HG02885 (cell line): ENCODE measurements at regions not wholly inside any gene's neighbourhood (a gene's known extent, or its start where the extent isn't known, plus 50 kb on each side); places are given as distances from the start of the nearest gene placed in this dataset.
"Not testable (repeated sequence)": the region's sequence is repeated elsewhere in the genome, so short reads cannot be mapped to it uniquely, and the experiment has no call there.

Source experiments
- ATAC-seq: cut with Tn5 transposase; IDR thresholded peaks from one replicate; pipeline ENCODE4 v1.9.1; 2021; ENCODE audit warnings: mild to moderate bottlenecking; ENCODE audit not compliant: unreplicated experiment, poor library complexity

DNA sequence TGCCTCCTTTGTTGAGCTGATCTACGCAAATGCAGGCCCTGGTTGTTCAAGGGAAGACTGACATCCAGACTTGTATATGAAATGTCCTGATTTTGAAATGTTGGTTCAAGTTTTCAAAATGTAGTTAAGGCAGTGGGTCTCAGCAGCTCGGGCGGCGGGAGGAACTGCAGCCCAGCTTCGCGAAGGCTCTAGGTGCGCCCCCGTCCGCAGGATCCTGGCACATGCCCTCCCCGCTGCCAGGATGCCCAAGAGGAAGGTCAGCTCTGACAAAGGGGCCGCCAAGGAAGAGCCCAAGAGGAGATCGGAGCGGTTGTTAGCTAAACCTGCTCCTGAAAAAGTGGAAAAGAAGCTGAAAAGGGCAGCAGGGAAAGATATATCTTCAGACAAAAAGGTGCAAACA is 1310.1 kb downstream of the ADGRL3 start:
- no peak for ATAC-seq

DNA sequence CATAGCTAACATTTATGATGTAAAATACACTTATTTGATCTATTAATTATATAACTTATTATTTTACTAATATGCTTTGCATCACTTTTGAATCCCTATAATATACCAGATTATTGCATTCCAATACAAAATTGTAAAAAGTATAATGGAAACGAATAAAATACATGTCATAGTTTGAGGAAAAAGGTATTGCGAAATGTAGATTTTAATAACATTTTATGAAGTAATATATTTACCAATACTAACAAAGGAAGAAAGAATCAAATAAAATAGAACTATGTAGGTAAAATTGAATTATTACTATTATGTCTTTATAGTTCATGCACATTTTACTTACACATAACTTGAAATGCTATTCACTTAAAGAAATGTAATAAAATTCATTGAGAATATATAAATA is 1300.2 kb downstream of the ADGRL3 start:
- no peak for ATAC-seq

DNA sequence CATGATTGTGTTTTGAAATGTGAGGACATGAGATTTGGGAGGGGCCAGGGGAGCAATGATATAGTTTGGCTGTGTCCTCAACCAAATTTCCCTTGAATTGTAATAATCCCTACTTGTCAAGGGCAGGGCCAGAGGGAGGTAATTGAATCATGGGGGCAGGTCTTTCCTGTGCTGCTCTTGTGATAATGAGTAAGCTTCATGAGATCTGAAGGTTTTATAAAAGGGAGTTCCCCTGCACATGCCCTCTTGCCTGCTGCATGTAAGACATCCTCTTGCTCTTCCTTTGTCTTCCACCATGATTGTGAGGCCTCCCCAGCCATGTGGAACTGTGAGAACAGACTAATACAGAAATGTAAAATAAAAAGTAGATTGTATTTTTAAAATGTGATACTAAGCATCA is 1294.9 kb downstream of the ADGRL3 start:
- no peak for ATAC-seq

DNA sequence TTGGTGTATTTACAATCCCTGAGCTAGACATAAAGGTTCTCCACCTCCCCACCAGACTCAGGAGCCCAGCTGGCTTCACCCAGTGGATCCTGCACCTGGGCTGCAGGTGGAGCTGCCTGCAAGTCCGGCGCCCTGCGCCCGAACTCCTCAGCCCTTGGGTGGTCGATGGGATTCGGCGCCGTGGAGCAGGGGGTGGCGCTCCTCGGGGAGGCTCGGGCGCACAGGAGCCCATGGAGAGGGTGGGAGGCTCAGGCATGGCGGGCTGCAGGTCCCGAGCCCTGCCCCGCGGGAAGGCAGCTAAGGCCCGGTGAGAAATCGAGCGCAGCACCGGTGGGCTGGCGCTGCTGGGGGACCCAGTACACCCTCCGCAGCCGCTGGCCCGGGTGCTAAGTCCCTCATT is 1291.6 kb downstream of the ADGRL3 start:
- not testable (repeated sequence) for ATAC-seq

DNA sequence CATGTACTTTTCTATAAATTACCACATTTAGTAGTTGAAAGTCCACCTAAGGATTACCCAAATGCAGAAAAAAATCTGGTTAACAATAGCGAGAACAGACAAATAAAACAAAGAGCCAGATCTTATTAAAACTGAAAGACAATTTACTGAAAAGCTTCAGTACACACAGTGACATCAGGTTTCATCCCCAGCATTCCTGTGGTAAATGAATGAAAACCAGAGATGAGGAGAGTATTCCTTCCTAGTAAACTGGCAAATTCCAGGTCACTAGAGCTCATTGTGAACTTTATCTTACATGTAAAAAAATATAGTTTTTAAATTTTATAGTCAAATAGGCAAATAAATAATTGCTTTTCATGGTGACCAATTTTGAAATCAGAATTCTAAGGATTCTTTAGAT is 1290.5 kb downstream of the ADGRL3 start:
- ATAC-seq: no peak

DNA sequence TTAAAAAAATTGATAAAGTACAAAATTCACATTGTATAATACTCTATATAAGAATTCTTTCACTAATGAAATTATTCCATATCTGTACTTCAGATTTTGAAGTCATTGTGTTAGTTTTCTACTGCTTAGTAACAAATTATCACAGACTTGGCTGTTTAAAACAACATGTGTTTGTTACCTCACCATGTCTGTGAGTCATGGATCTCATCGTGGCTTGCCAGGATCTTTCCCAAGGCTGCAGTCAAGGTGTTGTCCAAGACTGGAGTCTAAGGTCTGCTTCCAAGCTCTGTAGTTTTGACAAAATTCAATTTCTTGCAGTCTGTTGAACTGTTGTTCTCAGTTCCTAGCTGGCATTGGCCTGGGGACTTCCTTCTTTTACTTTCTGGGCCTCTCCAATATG is 1286.9 kb downstream of the ADGRL3 start:
- no peak for ATAC-seq

DNA sequence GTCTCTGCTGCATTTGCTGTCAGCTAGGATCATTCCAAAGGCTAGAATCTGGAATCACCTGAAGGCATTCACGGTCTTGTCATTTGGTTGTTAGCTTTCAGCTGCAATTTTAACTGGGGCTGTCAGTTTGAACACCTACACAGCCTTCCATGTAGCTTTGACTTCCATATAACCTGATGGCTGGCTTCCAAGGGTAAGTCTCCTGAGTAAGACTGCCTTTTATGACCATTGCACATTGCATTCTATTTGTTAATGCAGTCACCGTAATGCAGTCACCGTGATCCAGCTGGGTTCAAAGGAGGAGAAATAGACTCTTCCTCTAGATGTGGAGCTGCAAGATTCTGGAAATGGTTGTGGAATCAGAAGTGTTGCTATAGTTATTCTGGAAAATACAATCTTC is 1284.2 kb downstream of the ADGRL3 start:
- ATAC-seq: no peak

DNA sequence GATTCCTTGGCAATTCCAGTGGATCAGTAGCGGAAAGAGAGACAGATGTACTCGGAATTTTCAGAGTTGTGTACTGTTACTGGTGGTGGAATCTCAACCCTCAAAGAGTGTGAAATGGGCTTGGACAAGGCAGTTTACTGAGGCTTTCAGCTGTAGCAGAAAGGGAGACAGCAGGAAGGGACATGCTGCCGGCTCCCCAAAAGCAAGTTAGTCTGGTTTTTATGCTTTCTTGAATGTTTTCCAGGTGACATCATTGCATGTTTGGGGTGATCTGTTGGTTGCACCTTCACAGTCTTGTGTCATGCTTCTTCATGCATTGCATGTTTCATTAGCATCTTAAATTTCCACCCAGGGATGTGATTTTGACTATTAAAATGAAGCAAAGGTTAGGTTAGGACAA is 1282.2 kb downstream of the ADGRL3 start:
- ATAC-seq: no peak

DNA sequence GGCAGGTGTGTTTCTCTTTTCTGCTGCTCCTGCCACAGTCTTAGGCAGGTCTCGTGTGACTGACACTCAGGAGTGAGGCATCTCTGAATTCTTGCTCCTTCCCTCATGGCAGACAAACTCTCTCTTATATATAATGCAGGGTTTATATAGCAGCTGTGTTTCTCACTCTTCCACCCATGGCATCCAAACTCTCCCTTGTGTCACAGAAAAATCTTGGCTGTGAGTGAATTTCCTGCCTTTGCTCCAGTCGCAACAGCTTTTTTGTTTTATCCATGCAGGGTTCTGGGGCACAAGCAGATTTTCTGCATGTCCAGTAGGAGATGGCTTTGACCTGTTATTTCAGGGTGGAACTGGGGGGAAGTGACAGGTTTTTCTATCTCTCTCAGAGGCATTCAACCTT is 1275.5 kb downstream of the ADGRL3 start:
- ATAC-seq: no peak

DNA sequence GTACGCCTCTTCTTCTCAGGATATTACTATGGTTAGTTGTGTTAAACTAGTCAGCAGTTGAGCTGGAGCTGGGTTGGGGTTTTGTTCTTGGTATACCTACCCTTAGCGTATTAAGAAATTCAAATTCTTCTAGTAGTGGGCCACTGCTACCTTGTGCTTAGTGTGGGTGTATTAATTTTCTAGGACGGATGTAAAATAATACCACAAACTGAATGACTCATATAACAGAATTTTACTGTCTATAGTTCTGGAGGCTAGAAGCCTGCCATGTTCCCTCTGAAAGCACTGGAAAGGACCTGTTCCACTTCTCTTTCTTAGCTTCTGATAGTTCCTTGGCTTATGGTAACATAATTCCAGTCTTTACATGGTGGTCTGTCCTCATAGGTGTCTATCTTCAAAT is 1274.7 kb downstream of the ADGRL3 start:
- no peak for ATAC-seq

DNA sequence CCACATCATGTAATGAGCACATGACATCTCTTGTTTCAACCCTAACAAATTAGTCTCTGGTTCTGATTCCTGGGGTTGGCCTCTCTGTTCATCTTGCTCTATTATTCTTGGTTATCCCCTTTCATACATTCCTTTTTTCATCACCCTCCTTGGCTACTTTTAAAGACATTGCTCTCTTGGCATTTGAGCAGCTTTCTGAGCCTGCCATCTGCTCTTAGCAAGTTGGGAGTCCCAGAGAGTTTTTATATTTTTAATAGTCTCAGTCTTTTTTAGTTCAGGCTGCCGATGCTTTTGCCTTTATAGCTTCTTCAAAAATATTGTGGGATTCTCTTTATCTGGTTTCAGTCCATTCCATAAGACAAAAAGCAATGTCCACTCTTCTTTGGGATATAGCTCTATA is 1270.9 kb downstream of the ADGRL3 start:
- no peak for ATAC-seq

DNA sequence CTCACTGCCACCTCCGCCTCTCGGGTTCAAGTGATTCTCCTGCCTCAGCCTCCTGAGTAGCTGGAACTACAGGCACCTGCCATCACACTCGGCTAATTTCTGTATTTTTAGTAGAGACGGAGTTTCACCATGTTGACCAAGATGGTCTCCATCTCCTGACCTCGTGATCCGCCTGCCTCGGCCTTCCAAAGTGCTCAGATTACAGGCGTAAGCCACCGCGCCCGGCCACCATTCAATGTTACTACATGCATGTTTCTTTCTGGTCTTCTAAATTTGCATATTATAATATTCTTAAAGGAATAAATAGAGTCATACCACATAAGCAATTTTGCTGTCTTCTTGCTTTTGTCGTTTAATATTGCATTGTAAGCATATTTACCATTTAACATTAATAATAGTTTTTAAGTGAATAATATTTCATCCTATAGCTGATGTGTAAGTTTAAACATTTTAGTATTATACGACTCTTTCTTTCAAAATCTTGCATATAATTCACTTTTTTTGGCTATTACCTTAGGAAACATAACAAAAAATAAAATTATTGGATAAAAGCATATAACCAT is 1270.4 kb downstream of the ADGRL3 start:
- ATAC-seq: no peak

DNA sequence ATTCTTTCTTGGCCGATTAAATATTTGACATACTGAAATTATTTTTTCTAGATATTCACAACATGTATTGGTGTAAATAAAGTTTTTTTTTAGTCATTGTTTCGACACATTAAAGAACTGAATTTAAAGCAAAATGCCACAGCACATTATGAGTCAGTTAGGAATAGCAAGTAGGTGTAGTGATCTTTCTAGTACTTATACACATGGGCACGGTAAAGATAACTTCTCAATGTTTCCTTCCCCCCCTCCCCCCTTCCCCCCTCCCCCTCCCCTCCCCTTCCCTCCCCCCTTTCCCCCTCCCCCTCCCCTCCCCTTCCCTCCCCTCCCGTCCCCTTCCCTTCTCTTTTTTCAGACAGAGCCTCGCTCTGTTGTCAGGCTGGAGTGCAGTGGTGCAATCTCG is 1269.9 kb downstream of the ADGRL3 start:
- ATAC-seq: no peak

DNA sequence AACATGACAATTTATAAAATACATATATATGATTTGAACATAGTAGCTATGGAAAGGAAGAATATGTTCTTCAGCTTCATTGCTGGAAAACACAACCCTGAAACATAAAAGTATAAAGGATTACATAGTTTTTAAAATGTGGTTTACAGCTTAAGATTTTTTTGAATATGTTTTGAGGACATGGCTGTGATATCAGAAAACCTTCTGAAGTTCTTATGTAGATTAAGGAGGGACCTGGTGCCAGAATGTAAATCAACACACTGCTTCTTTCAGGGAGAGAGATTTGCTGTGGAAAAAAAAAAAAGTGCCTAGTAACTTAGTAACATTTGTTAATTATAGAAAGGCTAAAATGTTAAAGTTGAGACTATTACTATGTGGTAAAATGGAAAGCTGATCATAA is 1261.8 kb downstream of the ADGRL3 start:
- ATAC-seq: no peak

DNA sequence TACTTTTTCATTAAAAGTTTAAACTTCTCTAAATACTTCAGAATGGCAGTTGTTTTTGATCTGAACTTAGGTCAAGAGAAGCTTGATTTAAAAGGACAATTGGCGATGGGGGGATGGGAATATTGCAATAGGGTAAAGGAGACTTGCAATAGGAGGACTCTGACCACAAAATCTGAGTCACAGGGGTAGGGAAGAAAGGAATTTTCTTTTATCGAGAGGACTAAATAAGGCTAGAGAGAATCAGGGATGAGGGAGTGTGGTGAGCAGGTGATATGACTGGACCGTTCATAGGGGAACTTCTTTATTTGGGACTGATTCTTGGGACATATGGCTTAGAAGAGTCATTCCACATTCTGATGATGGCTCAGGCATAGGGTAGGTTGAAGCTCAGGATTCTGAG is 1260.2 kb downstream of the ADGRL3 start:
- ATAC-seq: no peak

DNA sequence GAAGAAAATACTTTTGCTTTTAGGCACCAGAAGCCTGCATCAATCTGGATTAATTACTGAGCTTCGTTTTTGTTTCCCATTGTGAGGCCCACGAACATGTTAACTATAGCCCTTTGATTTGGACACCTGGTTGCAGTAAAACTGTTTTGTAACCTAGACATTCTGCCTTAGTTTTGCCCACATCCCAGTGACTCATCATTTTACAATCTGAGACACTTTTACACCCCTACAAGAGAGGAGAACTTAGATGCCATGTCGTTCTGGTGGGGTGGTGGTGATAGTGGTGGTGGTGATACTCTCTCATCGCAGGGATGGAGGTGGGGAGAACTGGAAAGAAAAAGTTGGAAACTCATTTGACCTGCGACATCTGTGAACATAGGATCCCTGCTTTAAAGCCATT is 1257.2 kb downstream of the ADGRL3 start:
- ATAC-seq: no peak

DNA sequence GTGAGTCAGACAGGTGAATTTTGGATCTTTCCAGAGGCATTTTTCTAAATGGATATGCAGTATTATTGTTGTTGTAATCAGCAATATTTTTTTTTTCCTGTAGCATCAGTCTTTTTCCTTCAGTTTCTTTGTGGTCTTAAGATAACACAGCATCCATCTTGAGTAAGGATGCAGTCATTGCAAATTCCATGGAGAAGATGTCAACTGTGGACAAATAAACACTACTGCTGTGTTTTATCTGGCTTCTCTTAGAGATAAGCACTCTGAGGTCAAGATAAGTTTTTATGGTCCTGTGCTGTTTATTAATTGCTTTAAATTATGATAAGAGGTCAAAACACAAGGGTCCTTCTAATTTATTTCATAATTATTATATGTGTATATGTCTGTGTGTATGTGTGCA is 1255.7 kb downstream of the ADGRL3 start:
- ATAC-seq: no peak

DNA sequence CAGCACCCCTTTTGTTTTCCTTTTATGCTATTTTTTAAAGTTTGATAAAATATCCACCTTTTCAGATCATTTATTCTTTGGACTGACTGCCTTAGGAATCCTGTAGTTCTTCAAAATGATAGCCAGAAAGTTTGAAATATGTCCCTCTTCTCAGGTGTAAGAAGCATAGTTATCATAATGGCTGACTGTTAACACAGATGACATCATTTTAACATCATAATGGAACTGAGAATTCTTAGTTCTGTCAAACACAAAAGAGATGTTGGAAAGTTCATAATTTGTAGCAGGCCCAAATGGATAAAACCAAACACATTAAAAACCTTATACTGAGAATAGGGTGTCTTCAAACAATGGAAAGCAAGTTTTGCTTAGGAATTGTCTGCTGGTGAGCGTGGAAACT is 1254.4 kb downstream of the ADGRL3 start:
- ATAC-seq: no peak

DNA sequence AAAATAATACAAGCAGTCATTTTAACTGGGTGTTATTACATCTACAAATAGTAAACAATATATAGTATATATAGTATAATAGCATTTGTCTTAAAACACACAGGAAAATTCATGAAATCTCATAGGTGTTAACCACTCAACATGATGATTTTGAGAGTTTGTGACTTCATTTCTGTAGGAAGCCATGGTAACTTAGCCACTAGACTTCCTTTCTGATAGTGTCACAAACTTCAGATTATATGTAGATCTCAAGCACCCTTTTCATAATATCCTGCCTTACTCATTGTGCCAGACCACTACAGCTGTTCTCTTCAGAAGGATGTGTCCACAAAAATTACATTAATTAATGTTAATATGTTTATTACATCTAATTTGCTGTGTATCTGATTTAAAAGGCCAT is 1250.6 kb downstream of the ADGRL3 start:
- ATAC-seq: peak; percentile 53

DNA sequence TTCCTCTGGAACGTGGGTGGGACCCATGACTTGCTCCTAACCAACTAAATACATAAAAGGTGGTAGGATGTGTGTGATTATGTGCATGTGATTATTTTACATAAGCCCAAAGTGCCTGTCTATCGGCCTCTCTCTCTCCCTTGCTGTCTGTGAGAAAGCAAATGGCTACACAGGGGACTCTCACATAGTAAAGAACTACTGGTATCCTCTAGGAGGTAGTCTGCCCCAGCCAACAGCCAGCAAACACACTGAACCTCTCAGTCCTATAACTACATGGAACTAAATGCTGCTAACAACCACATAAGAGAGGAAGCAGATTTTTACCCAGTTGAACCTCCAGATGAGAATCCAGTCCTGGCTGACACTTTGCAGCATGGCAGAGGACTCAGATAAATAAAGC is 1249.4 kb downstream of the ADGRL3 start:
- ATAC-seq: peak; percentile 38

DNA sequence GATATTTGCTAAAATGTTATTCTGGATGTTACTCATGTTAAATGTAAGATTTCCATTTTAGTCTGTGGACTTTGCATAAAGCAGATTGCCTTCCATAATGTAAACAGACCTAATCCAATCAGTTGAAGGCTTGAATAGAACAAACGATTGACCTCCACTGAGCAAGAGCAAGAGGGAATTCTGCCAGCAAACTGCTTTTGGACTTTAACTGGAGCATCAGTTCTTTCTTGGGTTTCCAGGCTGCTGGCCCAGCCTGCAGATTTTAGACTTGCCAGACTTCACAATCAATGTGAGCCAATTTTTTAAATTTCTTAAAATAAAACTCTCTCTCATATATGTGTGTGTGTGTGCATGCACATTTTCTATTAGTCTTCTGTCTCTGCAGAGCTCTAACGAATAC is 1248.8 kb downstream of the ADGRL3 start:
- ATAC-seq: no peak

DNA sequence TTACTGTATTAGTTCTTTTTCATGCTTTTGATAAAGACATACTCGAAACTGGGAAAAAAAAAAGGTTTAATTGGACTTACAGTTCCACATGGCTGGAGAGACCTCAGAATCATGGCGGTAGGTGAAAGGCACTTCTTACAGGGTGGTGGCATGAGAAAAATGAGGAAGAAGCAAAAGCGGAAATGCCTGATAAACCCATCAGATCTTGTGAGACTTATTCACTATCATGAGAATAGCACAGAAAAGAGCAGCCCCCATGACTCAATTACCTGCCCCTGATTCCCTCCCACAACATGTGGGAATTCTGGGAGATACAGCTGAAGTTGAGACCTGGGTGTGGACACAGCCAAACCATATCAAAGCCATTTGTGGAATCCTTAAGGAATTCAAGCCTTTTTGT is 1238.9 kb downstream of the ADGRL3 start:
- no peak for ATAC-seq

DNA sequence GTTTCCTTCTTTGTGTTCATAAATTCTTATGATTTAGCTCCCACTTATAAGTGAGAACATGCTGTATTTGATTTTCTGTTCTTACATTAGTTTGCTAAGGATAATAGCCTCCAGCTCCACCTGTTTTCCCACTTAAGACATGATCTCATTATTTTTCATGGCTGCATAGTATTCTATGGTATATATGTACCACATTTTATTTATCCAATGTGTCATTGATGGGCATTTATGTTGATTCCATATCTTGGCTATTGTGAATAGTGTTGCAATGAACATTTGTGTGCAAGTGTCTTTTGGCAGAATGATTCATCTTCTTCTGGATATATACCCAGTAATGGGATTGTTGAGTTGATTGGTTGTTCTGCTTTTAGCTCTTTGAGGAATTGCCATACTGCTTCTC is 1234.8 kb downstream of the ADGRL3 start:
- no peak for ATAC-seq
